MCF 10A (cell line): ENCODE measurements at regions not wholly inside any gene's neighbourhood (a gene's known extent, or its start where the extent isn't known, plus 50 kb on each side); places are given as distances from the start of the nearest gene placed in this dataset.

ENCODE experiments used
- BruUV-seq: library from RNA; stranded (reverse); fragments of 400-500 nt; replicated peaks from 2 replicates; lab custom pipeline; 2021; lab: Mats Ljungman, UMichigan
- CTCF ChIA-PET: fragments of 300-600 bp; sonication (Branson Sonifier 250); formaldehyde crosslinking; extraction: SDS; loops from one replicate; lab custom pipeline; 2021; ENCODE audit warnings: antibody characterized with exemption, inconsistent platforms; lab: Yijun Ruan, JAX
- POLR2A ChIA-PET: fragments of 300-600, 350-650 bp; sonication (Branson Sonifier 250); formaldehyde crosslinking; extraction: SDS; loops from one replicate; lab custom pipeline; 2020; ENCODE audit warnings: antibody characterized with exemption, inconsistent platforms; lab: Yijun Ruan, JAX
- DNase-seq: peaks from one replicate; pipeline ENCODE4 v3.0.0-alpha.2; 2018; ENCODE audit not compliant: unreplicated experiment
- H3K27ac Mint-ChIP-seq: one replicate; pipeline ENCODE4 v1.8.0; 2022; ENCODE audit warnings: mild to moderate bottlenecking, low read depth, mixed read lengths; ENCODE audit not compliant: unreplicated experiment
- H3K27me3 Mint-ChIP-seq: one replicate; pipeline ENCODE4 v1.8.0; 2022; ENCODE audit warnings: mixed read lengths; ENCODE audit not compliant: insufficient read depth, unreplicated experiment
- H3K36me3 Mint-ChIP-seq: one replicate; pipeline ENCODE4 v1.8.0; 2022; ENCODE audit warnings: mild to moderate bottlenecking, moderate library complexity, mixed read lengths; ENCODE audit not compliant: insufficient read depth, unreplicated experiment
- H3K4me1 Mint-ChIP-seq: one replicate; pipeline ENCODE4 v1.8.0; 2022; ENCODE audit warnings: mixed read lengths; ENCODE audit not compliant: insufficient read depth, unreplicated experiment
- H3K4me3 Mint-ChIP-seq: one replicate; pipeline ENCODE4 v1.8.0; 2022; ENCODE audit warnings: mild to moderate bottlenecking, moderate library complexity, mixed read lengths; ENCODE audit not compliant: unreplicated experiment
- H3K9me3 Mint-ChIP-seq: one replicate; pipeline ENCODE4 v1.8.0; 2022; ENCODE audit warnings: mixed read lengths; ENCODE audit not compliant: unreplicated experiment
- CTCF ChIP-seq: fragments of 200-600 bp; IDR thresholded peaks from one replicate; pipeline ENCODE4 v1.8.0; 2022; ENCODE audit warnings: antibody characterized with exemption, mild to moderate bottlenecking; ENCODE audit not compliant: unreplicated experiment
- intact Hi-C: fragments of 100-400 bp; cut with micrococcal nuclease; formaldehyde crosslinking; loops from 2 replicates; pipeline ENCODE4 v1.14.1; 2022

GRCh38 chr1:29488794-29489311 is 252.5 kb downstream of the PTPRU start:
- H3K27ac Mint-ChIP-seq: no peak overlapping the region
- H3K4me3 Mint-ChIP-seq: no peak overlapping the region
- CTCF ChIA-PET: no interaction called here
- no peak for TF ChIP-seq CTCF
- no TSS peak for BruUV-seq
- intact Hi-C loops: no loop called here
- POLR2A ChIA-PET: no interaction called here
- no peaks in the 10 kb centered on the region for H3K4me1 Mint-ChIP-seq
- no peaks in the 10 kb centered on the region for H3K36me3 Mint-ChIP-seq
- H3K27me3 Mint-ChIP-seq: peaks cover 37% of the 10 kb centered on the region
- DNase-seq: no peak
- H3K9me3 Mint-ChIP-seq: no peaks in the 10 kb centered on the region

DNA sequence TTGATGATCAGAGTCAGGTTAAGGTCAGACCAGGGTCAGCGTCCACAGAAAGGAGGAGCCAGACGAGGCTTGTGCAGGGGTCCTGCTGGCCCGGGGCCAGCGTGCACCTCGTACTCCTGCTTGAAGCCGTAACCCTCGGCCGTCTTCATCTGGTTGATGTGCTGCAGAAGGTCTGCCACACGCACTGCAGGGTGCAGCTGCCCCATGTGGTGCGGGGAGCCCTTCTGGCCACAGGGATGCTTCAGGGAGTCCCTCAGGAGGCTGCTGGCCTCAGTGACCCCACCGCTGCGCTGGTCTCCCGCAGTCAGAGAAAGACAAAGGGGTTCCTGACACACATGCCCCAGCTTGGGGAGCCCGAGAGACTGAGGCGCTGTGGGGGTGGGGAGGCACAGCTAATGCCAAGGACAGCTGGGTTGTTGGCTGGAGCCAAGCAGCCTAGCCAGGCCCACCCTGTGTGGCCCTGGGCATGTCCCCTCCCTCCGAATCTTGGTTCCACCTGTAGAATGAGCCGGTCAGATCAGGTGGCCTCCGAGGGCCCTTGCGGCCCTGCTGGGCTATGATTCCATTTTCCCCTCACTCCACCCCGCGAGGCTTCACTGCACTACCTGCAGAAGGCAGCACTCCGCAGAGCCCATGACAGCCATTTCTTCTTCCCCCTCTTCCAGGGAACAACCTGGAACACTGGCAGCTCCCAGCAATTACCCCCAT is 251.9 kb downstream of the PTPRU start:
- DNase-seq: no peak
- intact Hi-C loops: no loop called here
- no peaks in the 10 kb centered on the region for H3K36me3 Mint-ChIP-seq
- no TSS peak for BruUV-seq
- H3K4me1 Mint-ChIP-seq: no peaks in the 10 kb centered on the region
- no peak overlapping the region for H3K27ac Mint-ChIP-seq
- no peak overlapping the region for H3K4me3 Mint-ChIP-seq
- H3K9me3 Mint-ChIP-seq: no peaks in the 10 kb centered on the region
- POLR2A ChIA-PET: no interaction called here
- H3K27me3 Mint-ChIP-seq: peaks cover 44% of the 10 kb centered on the region
- TF ChIP-seq CTCF: no peak
- CTCF ChIA-PET: no interaction called here

- H3K9me3 Mint-ChIP-seq: no peaks in the 10 kb centered on the region
- no peaks in the 10 kb centered on the region for H3K4me1 Mint-ChIP-seq
- no peaks in the 10 kb centered on the region for H3K36me3 Mint-ChIP-seq
- H3K27ac Mint-ChIP-seq: no peak overlapping the region
- peaks cover 53% of the 10 kb centered on the region for H3K27me3 Mint-ChIP-seq
- no peak for TF ChIP-seq CTCF
- H3K4me3 Mint-ChIP-seq: no peak overlapping the region
- no TSS peak for BruUV-seq
- ChIA-PET POLR2A (no interaction called here), CTCF (no interaction called here)
- DNase-seq: no peak
- intact Hi-C loops: no loop called here
Measured at GRCh38 chr1:29487291-29487690, 251.0 kb downstream of the PTPRU start.

DNA sequence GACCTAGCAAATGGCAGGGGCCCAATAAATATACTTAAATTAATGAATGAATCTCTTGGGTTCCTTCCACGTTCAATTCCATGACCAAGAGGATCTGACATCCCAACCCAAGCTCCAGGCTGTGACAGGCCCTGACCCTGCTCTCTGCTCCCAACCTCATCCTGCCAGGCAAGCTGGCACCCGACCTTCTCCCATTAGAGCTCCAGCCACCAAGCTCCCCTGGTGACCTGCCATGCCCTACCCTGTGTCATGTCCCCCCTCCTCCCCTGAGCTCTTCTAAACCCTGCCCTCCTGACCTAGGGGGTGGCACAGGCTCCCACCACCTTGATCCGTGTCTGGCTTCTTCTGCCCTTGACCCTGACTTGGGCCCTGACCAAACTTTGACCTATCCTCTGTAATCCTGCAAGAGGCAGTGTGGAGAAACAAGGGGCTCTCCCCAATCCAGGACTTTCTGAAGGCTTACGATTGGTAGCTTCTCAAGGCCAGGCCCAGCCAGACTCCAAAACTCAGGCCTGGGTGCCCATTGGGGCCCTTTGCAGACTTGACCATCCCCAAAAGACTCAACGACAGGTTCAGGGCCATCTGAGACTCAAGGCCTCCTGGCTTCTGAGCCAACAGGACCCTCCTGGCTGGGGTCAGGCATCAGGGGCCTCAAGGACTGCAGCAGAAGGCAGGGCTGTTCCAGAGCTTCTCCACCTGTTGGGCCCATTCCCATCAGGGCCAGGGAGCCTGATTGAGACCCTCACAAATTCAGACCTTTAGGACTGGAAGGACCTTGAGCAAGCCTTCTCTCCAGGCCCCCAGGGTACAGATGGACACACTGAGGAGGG is 249.0 kb downstream of the PTPRU start:
- ChIA-PET POLR2A (interaction anchor here (0.6 kb wide), 1 partner anchor 13 kb away, joined by 3 read pairs; no protein-coding TSS in a partner anchor), CTCF (no interaction called here)
- no peak for TF ChIP-seq CTCF
- BruUV-seq: no TSS peak
- Mint-ChIP-seq H3K4me1 (no peaks in the 10 kb centered on the region), H3K36me3 (no peaks in the 10 kb centered on the region), H3K27me3 (peaks cover 62% of the 10 kb centered on the region), H3K27ac (no peak overlapping the region), H3K9me3 (no peaks in the 10 kb centered on the region), H3K4me3 (no peak overlapping the region)
- no peak for DNase-seq
- intact Hi-C loops: no loop called here
